RWPE2 (cell line): ENCODE measurements at regions not wholly inside any gene's neighbourhood (a gene's known extent, or its start where the extent isn't known, plus 50 kb on each side); places are given as distances from the start of the nearest gene placed in this dataset.

Source experiments
- ATAC-seq: fragments of 200-7000 bp; cut with Tn5 transposase; 3 replicates; pipeline ENCODE4 v1.9.1; 2021; ENCODE audit warnings: low read depth
- DNase-seq: peaks from one replicate; pipeline ENCODE4 v3.0.0-alpha.2; 2020; ENCODE audit warnings: low spot score
- H3K27ac ChIP-seq: fragments of 450-650 bp; 2 replicates; pipeline ENCODE4 v1.5.1; 2017; ENCODE audit warnings: mild to moderate bottlenecking; ENCODE audit not compliant: poor library complexity, severe bottlenecking
- H3K27me3 ChIP-seq: fragments of 250-450 bp; sonication (Bioruptor Pico); 2 replicates; pipeline ENCODE4 v1.5.1; 2021; ENCODE audit warnings: mild to moderate bottlenecking, moderate library complexity; ENCODE audit not compliant: insufficient read depth, poor library complexity, severe bottlenecking
- H3K36me3 ChIP-seq: fragments of 250-450 bp; sonication (Bioruptor Pico); 2 replicates; pipeline ENCODE4 v1.5.1; 2020; ENCODE audit warnings: low read depth, mild to moderate bottlenecking, moderate library complexity
- H3K4me1 ChIP-seq: fragments of 250-450 bp; sonication (Bioruptor Pico); 2 replicates; pipeline ENCODE4 v1.5.1; 2021; ENCODE audit warnings: mild to moderate bottlenecking, moderate library complexity; ENCODE audit not compliant: insufficient read depth, poor library complexity, severe bottlenecking
- H3K4me3 ChIP-seq: fragments of 250-450 bp; sonication (Bioruptor Pico); 2 replicates; pipeline ENCODE4 v1.5.1; 2021; ENCODE audit warnings: mild to moderate bottlenecking, moderate library complexity; ENCODE audit not compliant: severe bottlenecking
- H3K9me3 ChIP-seq: fragments of 250-450 bp; sonication (Bioruptor Pico); 2 replicates; pipeline ENCODE4 v1.5.1; 2021; ENCODE audit warnings: mild to moderate bottlenecking, moderate library complexity; ENCODE audit not compliant: severe bottlenecking
- CTCF ChIP-seq: fragments of 450-650 bp; IDR thresholded peaks from one replicate; pipeline ENCODE4 v1.5.1; 2017; ENCODE audit warnings: mild to moderate bottlenecking, moderate library complexity; ENCODE audit not compliant: poor library complexity, severe bottlenecking

GRCh38 chr4:134465417-134465816, 263.8 kb upstream of the PABPC4L start:
- no peak for TF ChIP-seq CTCF
- Histone ChIP-seq H3K4me1 (no peaks in the 10 kb centered on the region), H3K27me3 (peaks cover 2% of the 10 kb centered on the region), H3K4me3 (no peak overlapping the region), H3K36me3 (no peaks in the 10 kb centered on the region), H3K9me3 (no peaks in the 10 kb centered on the region), H3K27ac (no peak overlapping the region)
- DNase-seq (no peak), ATAC-seq (no peak)

GRCh38 chr4:134463771-134464170, 262.2 kb upstream of the PABPC4L start:
- Histone ChIP-seq H3K9me3 (no peaks in the 10 kb centered on the region), H3K4me3 (no peak overlapping the region), H3K4me1 (no peaks in the 10 kb centered on the region), H3K27ac (no peak overlapping the region), H3K27me3 (peaks cover 2% of the 10 kb centered on the region), H3K36me3 (no peaks in the 10 kb centered on the region)
- ATAC-seq (no peak), DNase-seq (no peak)
- TF ChIP-seq CTCF = no peak

GRCh38 chr4:134426821-134427220, 225.2 kb upstream of the PABPC4L start:
- ATAC-seq (no peak), DNase-seq (no peak)
- Histone ChIP-seq H3K36me3 (no peaks in the 10 kb centered on the region), H3K4me3 (no peak overlapping the region), H3K27ac (no peak overlapping the region), H3K9me3 (no peaks in the 10 kb centered on the region), H3K4me1 (no peaks in the 10 kb centered on the region), H3K27me3 (no peaks in the 10 kb centered on the region)
- no peak for TF ChIP-seq CTCF

- TF ChIP-seq CTCF = no peak
- Histone ChIP-seq H3K36me3 (no peaks in the 10 kb centered on the region), H3K9me3 (no peaks in the 10 kb centered on the region), H3K4me1 (no peaks in the 10 kb centered on the region), H3K27me3 (no peaks in the 10 kb centered on the region), H3K27ac (no peak overlapping the region), H3K4me3 (no peak overlapping the region)
- DNase-seq = no peak
- no peak for ATAC-seq
Measured at GRCh38 chr4:134425756-134426155, 224.2 kb upstream of the PABPC4L start.

GRCh38 chr4:134422776-134423175, 221.2 kb upstream of the PABPC4L start:
- H3K4me3 ChIP-seq = no peak overlapping the region
- ATAC-seq (no peak), DNase-seq (no peak)
- no peak overlapping the region for H3K27ac ChIP-seq
- no peaks in the 10 kb centered on the region for H3K27me3 ChIP-seq
- no peaks in the 10 kb centered on the region for H3K9me3 ChIP-seq
- TF ChIP-seq CTCF = no peak
- no peaks in the 10 kb centered on the region for H3K4me1 ChIP-seq
- H3K36me3 ChIP-seq = no peaks in the 10 kb centered on the region
